Osteoblast (primary cell): ENCODE measurements at regions not wholly inside any gene's neighbourhood (a gene's known extent, or its start where the extent isn't known, plus 50 kb on each side); places are given as distances from the start of the nearest gene placed in this dataset.

Experiments
- DNase-seq: peaks from one replicate; pipeline ENCODE4 v3.0.0; 2011; ENCODE audit warnings: low spot score, mixed read lengths; ENCODE audit not compliant: insufficient read length; ENCODE audit errors: missing footprints
- H2AFZ ChIP-seq: 2 replicates; pipeline ENCODE4 v1.6.0; 2011; ENCODE audit warnings: mild to moderate bottlenecking, low read length
- H3K27ac ChIP-seq: 2 replicates; pipeline ENCODE4 v1.5.1; 2011; ENCODE audit warnings: mild to moderate bottlenecking, low read depth, low read length, moderate library complexity
- H3K27me3 ChIP-seq: 2 replicates; pipeline ENCODE4 v1.6.0; 2012; ENCODE audit warnings: mild to moderate bottlenecking, control low read depth, inconsistent platforms, low read length, moderate library complexity; ENCODE audit not compliant: insufficient read depth
- H3K36me3 ChIP-seq: 2 replicates; pipeline ENCODE4 v1.5.1; 2011; ENCODE audit warnings: mild to moderate bottlenecking, low read length, control low read depth, moderate library complexity; ENCODE audit not compliant: insufficient read depth
- H3K4me1 ChIP-seq: 2 replicates; pipeline ENCODE4 v1.5.1; 2011; ENCODE audit warnings: mild to moderate bottlenecking, low read length, control low read depth, moderate library complexity; ENCODE audit not compliant: insufficient read depth
- H3K4me2 ChIP-seq: 2 replicates; pipeline ENCODE4 v1.6.0; 2011; ENCODE audit warnings: mild to moderate bottlenecking, low read length; ENCODE audit not compliant: insufficient read depth
- H3K4me3 ChIP-seq: fragments of 200-600 bp; sonication (generic); 3 replicates; pipeline ENCODE4 v1.5.1; 2012; ENCODE audit warnings: mild to moderate bottlenecking, low read length, inconsistent platforms; ENCODE audit not compliant: insufficient read depth
- H3K79me2 ChIP-seq: 2 replicates; pipeline ENCODE4 v1.6.0; 2012; ENCODE audit warnings: mild to moderate bottlenecking, low read length, control low read depth, inconsistent platforms; ENCODE audit not compliant: insufficient read depth
- H3K9me3 ChIP-seq: 2 replicates; pipeline ENCODE4 v1.5.1; 2011; ENCODE audit warnings: low read depth, low read length, control low read depth
- H4K20me1 ChIP-seq: 2 replicates; pipeline ENCODE4 v1.6.0; 2012; ENCODE audit warnings: mild to moderate bottlenecking, low read length, control low read depth; ENCODE audit not compliant: insufficient read depth
- TF ChIP-seq, protein P1 (sequence below): IDR thresholded peaks from 2 replicates; pipeline ENCODE4 v1.5.1; 2011; ENCODE audit warnings: mild to moderate bottlenecking, low read depth, low read length, moderate library complexity; ENCODE audit errors: extremely low read depth

DNA sequence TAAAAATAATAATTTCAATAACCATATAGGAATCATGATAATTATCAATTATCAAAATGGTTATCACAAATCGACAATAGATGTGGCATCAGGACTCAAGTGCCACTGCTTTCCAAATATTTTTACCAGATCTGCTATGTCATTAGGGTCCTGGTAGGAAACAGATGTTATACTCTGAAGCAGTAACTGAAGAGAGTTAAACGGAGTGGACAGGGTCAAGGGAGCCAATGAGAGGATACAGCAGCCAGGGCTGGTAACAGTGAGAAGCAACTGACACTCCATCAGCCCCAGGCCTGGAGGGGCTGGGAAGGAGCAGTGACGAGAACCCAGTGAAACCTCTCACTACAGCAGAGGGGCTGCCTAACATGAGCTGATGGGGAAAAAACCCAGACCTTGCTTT is 322.4 kb downstream of the NPR3 start:
- H3K36me3 ChIP-seq = no peaks in the 10 kb centered on the region
- peak overlapping the region; percentile 85 for H3K27ac ChIP-seq
- H3K27me3 ChIP-seq = no peaks in the 10 kb centered on the region
- H4K20me1 ChIP-seq = no peaks in the 10 kb centered on the region
- peaks cover 22% of the 10 kb centered on the region for H3K4me1 ChIP-seq
- no peak overlapping the region for H2AFZ ChIP-seq
- no peaks in the 10 kb centered on the region for H3K9me3 ChIP-seq
- TF ChIP-seq, protein P1, sequence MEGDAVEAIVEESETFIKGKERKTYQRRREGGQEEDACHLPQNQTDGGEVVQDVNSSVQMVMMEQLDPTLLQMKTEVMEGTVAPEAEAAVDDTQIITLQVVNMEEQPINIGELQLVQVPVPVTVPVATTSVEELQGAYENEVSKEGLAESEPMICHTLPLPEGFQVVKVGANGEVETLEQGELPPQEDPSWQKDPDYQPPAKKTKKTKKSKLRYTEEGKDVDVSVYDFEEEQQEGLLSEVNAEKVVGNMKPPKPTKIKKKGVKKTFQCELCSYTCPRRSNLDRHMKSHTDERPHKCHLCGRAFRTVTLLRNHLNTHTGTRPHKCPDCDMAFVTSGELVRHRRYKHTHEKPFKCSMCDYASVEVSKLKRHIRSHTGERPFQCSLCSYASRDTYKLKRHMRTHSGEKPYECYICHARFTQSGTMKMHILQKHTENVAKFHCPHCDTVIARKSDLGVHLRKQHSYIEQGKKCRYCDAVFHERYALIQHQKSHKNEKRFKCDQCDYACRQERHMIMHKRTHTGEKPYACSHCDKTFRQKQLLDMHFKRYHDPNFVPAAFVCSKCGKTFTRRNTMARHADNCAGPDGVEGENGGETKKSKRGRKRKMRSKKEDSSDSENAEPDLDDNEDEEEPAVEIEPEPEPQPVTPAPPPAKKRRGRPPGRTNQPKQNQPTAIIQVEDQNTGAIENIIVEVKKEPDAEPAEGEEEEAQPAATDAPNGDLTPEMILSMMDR = no peak
- no peak overlapping the region for H3K4me3 ChIP-seq
- DNase-seq = peak; percentile 71
- no peak overlapping the region for H3K4me2 ChIP-seq
- peaks cover 3% of the 10 kb centered on the region for H3K79me2 ChIP-seq

GRCh38 chr5:33034777-33035176 is 323.7 kb downstream of the NPR3 start:
- H3K27ac ChIP-seq = no peak overlapping the region
- no peaks in the 10 kb centered on the region for H3K9me3 ChIP-seq
- peaks cover 22% of the 10 kb centered on the region for H3K4me1 ChIP-seq
- TF ChIP-seq, protein P1 = no peak
- no peak overlapping the region for H3K4me3 ChIP-seq
- DNase-seq = no peak
- no peaks in the 10 kb centered on the region for H3K27me3 ChIP-seq
- peaks cover 3% of the 10 kb centered on the region for H3K79me2 ChIP-seq
- no peak overlapping the region for H3K4me2 ChIP-seq
- no peak overlapping the region for H2AFZ ChIP-seq
- H4K20me1 ChIP-seq = no peaks in the 10 kb centered on the region
- H3K36me3 ChIP-seq = no peaks in the 10 kb centered on the region

GRCh38 chr5:33035851-33036527 is 324.9 kb downstream of the NPR3 start:
- Histone ChIP-seq H4K20me1 (no peaks in the 10 kb centered on the region), H3K4me3 (no peak overlapping the region), H3K27me3 (no peaks in the 10 kb centered on the region), H3K4me2 (no peak overlapping the region), H3K27ac (no peak overlapping the region), H3K4me1 (peaks cover 22% of the 10 kb centered on the region), H3K36me3 (no peaks in the 10 kb centered on the region), H3K9me3 (peaks cover 3% of the 10 kb centered on the region), H3K79me2 (peaks cover 2% of the 10 kb centered on the region), H2AFZ (no peak overlapping the region)
- TF ChIP-seq, protein P1 = no peak
- peak; percentile 15 for DNase-seq

DNA sequence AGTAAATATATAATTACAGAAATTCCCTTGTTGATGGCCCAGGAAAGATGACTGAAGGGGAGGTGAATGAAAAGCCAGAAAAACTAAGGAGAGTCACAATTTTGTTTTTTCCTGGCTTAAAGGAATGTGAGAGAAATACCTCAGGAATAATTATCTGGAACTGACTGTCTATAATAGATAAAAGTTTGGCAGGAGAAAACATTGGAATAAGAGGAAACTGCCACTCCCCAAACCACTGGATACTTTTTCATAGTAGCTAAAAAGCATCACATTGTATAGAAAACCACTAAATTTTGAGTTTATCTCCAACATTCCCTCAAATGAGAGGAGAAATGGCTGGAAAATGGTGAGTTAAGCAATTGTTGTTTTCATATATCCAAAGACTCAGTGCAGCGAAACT is 326.0 kb downstream of the NPR3 start:
- TF ChIP-seq, protein P1 = no peak
- Histone ChIP-seq H3K27me3 (no peaks in the 10 kb centered on the region), H3K4me2 (no peak overlapping the region), H3K9me3 (peaks cover 7% of the 10 kb centered on the region), H3K4me1 (peaks cover 16% of the 10 kb centered on the region), H4K20me1 (no peaks in the 10 kb centered on the region), H3K4me3 (no peak overlapping the region), H3K79me2 (peaks cover 2% of the 10 kb centered on the region), H3K36me3 (peaks cover 5% of the 10 kb centered on the region), H3K27ac (no peak overlapping the region), H2AFZ (no peak overlapping the region)
- no peak for DNase-seq
